ENCODE measurements at regions not wholly inside any gene's neighbourhood (a gene's known extent, or its start where the extent isn't known, plus 50 kb on each side); places are given as distances from the start of the nearest gene placed in this dataset.
"Not testable (repeated sequence)": the region's sequence is repeated elsewhere in the genome, so short reads cannot be mapped to it uniquely, and the experiment has no call there.

- no peak for DNase-seq (ENCODE audit: low read depth, low spot score)
Observed at GRCh38 chr9:33690143-33690933, 105.0 kb upstream of the PRSS3 start.

DNA sequence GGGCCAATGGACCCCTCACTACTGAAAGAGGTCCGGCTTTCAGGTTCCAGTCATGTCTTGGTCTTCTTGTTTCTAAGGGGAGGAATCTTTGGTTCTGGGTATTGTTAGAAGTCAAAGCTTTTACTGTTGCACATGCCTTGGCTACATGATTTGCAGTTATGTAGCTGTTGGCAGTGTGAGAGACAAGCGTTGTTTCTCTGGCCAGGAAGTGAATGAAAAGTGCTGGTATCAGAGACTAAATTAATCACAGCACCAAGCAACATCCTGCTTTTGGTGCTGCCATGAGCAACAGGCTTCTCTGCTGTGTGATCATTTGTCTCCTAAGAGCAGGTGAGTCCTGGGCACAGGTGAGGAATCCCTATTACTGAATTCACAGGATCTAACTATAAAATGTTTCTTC lies 100.1 kb upstream of the PRSS3 start:
- no peak for DNase-seq (ENCODE audit: low read depth, low spot score)

- no peak for DNase-seq (ENCODE audit: low read depth, low spot score)
Observed at GRCh38 chr9:33695856-33696255, 99.5 kb upstream of the PRSS3 start.

GRCh38 chr9:33697171-33697570 lies 98.2 kb upstream of the PRSS3 start:
- DNase-seq (ENCODE audit: low read depth, low spot score) = no peak

DNA sequence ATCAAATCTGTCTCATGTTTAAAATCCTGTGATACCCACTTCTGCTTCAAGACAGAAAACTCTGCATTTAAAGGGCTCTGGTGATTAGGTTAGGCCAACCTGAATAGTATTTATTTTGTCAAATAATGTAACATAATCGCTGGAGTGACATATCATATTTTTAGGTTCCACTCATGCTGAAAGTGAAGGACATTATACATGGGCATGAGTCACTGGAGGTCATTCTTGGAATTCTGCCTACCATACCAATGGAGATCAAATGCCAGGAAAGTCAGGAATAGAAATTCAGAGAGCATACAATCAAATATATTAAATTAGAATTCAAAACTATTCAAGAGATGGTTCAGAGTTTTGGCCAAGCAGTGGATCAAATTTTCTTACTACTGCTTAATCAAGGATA lies 97.1 kb upstream of the PRSS3 start:
- no peak for DNase-seq (ENCODE audit: low read depth, low spot score)

DNA sequence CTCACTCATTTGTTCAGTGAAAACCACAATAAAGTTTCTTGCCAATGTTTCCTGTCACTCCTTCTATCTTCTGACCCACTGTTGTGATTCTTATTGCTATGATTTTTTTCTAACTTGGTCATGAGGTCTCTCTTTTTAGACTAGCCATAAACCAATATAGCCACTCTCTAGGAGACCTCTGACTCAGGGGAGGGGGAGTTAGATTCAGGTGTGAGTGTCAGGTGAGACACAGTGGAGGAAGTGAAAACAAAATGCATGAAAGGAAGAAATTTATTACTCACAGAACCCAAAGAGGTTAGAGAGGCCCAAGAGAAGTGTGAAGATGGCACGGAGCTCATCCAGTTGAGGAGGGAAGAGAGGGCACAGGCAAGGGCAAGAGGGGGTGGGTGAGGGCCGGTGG lies 94.4 kb upstream of the PRSS3 start:
- not testable (repeated sequence) for DNase-seq (ENCODE audit: low read depth, low spot score)

GRCh38 chr9:33703430-33704102 lies 91.8 kb upstream of the PRSS3 start:
- DNase-seq (ENCODE audit: low read depth, low spot score) = no peak

DNA sequence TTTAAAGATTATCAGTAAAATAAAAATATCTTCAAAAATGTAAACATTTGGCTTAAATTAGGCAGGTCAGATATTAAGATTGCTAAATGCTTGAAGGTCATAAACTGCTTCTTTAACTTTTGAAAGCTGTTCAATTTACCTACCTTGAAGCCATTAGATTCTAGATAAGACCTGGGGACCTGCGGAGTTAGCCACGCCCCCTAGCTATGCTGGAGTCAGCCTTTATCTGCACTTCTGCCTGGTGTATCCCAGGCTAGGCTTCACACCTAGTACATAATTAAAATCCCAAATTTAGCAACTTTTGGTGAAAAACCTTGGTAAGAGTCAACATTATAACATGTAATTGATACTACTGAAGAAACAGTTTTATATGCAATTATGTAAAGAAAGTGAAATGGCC lies 89.9 kb upstream of the PRSS3 start:
- not testable (repeated sequence) for DNase-seq (ENCODE audit: low read depth, low spot score)

GRCh38 chr9:33708441-33708840 lies 86.9 kb upstream of the PRSS3 start:
- DNase-seq (ENCODE audit: low read depth, low spot score) = no peak

- no peak for DNase-seq (ENCODE audit: low read depth, low spot score)
Observed at GRCh38 chr9:33709269-33709668, 86.1 kb upstream of the PRSS3 start.

DNA sequence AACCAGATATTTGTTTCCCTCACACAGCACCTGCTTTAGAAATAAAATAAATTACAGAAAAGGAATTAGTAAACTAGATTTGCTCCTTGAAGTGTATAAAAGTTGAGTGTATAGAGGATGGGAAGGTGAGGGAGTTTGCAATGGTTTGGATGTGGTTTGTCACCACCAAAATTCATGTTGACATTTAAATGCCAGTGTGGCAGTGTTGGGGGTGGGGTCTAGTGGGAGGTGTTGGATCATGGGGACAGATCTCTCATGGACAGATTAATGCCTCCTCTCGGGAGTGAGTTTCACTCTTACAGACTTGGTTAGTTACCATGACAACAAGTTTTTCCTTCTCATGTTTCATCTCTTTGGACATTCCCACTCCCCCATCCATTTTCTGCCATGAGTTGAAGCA lies 83.9 kb upstream of the PRSS3 start:
- not testable (repeated sequence) for DNase-seq (ENCODE audit: low read depth, low spot score)

GRCh38 chr9:33714989-33715388 lies 80.4 kb upstream of the PRSS3 start:
- no peak for DNase-seq (ENCODE audit: low read depth, low spot score)

GRCh38 chr9:33718987-33719386 lies 76.4 kb upstream of the PRSS3 start:
- no peak for DNase-seq (ENCODE audit: low read depth, low spot score)

DNA sequence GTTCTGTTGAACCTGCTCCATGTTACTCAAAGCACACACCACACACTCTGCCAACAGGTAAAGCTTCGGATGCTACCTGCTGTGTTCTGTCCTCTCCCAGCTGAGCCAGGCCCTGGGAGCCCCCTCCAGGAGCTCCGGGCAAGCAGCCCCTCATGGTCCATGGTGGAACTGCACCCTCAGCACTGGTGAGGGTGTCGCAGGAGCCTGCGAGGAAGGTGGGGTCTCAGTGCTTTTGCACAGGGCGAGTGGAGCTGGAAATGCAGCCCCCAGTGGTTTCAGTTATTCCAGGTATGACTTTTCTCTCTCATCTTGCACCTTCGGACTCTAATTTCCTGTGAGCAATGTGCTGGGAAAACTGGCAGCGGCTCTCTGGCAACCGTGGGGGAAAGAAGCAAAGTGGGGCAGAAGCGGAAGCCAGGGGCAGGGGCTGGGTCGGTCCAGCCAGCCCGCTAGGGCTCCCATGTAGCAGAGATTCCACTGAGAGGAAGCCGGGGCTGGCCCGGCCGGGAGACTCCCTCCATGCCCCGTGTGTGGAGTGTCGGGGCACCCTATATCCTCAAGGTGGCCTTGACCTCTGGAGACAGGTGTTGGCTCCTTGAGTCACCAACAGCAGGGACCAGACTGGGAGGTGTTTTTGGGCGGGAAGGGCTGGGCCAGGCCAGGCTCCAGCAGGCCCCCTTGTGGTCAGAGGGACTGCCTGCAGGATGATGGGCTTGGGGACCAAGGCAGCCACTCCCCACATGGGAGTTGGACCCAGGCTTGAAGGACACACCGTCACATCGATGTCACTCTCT lies 75.6 kb upstream of the PRSS3 start:
- no peak for DNase-seq (ENCODE audit: low read depth, low spot score)

DNA sequence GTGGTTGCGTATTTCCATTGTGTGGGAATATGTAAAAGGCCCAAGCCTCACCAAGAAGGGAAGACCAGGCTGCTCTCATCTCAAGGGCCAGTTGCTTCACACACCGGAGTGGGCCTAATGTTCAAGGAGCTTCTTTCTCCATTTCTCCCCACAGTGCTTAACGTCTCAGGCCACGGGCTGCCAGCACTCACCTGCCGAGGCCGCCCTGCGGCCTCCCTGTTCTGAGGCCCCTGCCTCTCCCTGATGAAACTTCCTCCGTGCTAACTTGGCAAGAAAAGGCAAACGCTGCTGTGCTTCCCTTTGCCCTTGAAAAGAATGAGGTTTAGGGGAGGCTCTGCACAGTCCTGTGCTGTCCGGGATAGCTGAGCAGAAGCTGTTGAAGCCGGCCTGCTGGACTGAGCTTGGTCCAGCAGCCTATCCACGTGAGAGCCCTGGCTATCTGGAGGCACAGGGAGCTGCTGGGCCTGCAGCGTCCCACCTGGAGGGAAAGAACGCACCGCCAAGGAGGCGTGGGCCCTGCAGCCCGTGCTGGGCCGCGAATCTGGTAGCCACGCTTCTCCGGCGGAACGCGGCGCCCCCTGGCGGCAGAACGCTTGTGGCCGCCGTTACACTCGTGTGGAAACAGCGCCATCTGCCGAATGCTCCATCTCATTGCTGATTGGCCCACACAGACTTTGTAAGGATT lies 73.5 kb upstream of the PRSS3 start:
- DNase-seq (ENCODE audit: low read depth, low spot score) = peak; percentile 72

GRCh38 chr9:33722359-33722675 lies 73.0 kb upstream of the PRSS3 start:
- DNase-seq (ENCODE audit: low read depth, low spot score) = no peak

DNA sequence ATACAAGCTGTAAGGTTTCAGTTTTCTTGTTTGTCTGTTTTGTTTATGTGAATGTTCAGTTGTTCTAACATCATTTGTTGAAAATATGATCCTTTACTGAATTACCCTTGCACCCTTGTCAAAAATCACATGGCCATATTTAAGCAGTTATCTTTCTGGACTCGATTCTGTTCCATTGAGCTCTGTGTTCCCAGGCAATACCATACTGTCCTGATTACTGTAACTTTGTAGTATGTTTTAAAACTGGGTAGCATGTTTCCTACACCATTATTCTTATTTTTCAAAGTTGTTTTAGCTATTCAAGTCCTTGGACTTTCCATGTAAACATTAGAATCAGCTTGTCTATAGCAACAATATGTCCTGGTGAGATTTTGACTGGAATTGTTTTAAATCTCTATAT lies 66.7 kb upstream of the PRSS3 start:
- no peak for DNase-seq (ENCODE audit: low read depth, low spot score)

DNA sequence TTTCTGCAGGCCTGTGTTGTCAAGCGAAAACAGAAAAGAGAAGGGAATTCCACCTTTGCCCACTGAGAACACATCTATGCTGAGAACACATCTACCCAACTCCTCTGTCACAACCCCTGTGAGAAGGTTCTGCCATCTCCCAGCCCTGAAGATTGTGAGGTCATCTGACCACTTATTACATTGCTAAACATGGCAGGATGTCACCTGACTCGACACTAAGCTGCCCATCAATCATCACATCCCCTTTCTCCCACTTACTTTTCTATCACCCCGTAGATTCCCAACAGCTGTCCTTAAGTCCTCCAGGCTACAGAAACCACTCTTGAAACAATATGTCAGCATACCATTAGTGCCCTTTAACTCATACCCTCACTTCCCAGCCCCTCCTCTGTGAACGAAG lies 64.2 kb upstream of the PRSS3 start:
- no peak for DNase-seq (ENCODE audit: low read depth, low spot score)

DNA sequence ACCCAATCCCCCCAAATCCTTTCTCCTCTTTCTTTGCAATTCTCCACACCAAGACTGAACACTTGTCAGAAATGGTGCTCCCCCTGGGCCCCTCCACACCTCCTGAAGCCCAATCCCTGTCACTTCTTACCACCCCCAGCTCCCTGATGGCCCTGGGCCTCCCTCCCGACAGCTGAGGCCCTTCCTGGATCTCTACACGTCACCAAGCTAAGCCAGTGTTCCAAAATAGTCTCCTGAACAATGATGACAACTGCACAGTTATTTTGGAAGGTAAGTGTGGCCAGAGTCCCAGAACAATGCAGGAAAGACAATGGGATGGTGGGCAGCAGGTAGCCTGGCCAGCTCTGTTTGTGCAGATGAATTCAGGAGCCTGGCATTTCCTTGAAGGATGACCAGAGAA lies 63.7 kb upstream of the PRSS3 start:
- no peak for DNase-seq (ENCODE audit: low read depth, low spot score)

DNA sequence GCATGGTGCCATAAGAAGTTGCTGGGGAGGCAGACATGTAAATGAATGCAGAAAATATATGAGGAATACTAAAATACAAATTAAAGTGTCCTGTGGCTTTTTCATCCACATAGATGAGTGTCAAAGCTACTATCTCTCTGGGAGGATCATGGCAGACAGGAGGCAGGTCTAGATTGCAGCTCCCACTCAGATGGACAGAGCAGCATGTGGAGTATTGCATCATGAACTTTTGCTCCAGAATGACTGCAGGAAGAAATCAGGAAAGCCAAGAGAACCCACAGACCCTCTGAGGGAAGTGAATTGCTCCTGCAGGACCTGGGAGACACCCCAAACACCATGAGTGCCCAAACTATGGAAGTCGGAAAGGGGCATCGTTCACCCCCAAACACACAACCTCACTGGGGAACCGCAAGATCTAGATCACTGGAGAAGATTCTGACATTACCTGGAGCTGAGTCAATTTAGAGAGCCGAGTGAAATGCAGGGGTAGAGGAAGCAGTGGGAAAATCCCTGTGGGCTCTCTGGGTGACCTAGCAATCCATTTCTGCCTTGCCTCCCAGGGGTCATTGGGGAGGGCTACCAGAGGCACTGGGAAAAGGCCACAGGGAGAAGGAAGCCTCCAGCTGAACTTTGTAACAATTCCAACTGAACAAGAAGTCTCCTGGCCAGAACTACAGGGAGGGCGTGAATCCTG lies 61.0 kb upstream of the PRSS3 start:
- DNase-seq (ENCODE audit: low read depth, low spot score) = not testable (repeated sequence)
